A204.1 (cell line): ENCODE measurements at regions not wholly inside any gene's neighbourhood (a gene's known extent, or its start where the extent isn't known, plus 50 kb on each side); places are given as distances from the start of the nearest gene placed in this dataset.
"Not testable (repeated sequence)": the region's sequence is repeated elsewhere in the genome, so short reads cannot be mapped to it uniquely, and the experiment has no call there.

Source experiments
- FAIRE-seq: peaks from 2 replicates; lab custom pipeline; 2012; peaks lifted over from hg19 to GRCh38; lab: Jason Lieb, UNC

DNA sequence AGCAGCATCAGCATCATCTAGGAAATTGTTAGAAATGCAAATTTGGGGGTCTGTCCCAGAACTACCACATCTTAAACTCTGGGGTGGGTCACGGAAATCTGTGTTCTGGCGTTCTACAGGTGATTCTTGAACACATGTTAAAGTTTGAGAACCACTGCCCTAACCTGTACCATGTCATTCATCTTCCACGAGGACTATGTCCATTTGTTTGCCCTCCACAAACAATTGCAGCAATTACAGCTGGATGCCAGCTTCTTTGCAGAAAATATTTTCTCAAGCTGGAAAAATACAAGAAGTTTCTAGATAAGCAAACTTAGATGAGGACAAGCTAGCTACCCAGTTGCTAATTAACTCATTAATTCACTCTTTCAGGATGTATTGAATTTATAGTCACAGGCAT is 54.1 kb downstream of the MAFB start:
- FAIRE-seq = no peak

DNA sequence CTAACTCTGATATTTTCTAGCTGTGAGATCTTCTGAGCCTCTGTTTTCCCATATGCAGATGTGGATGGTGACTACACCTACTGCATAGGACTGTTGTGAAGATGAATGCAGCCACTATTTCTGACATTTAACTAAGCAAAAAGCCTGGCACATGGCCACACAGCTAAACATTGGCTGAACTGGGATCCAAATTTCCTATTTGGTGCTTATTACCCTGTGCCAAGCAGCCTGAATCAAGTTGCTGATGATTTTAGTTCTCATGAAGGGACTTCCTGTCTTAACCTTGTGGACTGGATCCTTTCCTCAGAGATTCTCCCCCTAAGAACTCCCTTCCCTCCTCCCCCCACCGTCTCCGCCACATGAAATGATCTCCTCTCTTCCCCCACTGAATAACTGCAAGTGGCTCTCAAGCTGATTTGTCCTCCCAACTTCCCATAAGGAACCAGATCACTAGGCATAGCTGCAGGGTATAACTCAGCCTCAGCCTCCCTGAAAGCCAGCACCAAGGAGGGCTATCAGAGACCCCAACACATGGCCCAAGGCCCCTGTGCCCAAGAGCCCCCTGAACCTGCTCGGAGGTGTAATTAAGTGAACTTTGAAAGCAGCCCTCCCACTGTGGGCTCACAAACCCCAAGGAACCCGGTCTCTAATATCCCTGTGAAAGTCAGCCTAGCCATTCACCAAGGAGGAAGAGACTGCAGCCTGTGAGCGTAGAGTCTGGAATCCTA is 55.7 kb downstream of the MAFB start:
- no peak for FAIRE-seq

DNA sequence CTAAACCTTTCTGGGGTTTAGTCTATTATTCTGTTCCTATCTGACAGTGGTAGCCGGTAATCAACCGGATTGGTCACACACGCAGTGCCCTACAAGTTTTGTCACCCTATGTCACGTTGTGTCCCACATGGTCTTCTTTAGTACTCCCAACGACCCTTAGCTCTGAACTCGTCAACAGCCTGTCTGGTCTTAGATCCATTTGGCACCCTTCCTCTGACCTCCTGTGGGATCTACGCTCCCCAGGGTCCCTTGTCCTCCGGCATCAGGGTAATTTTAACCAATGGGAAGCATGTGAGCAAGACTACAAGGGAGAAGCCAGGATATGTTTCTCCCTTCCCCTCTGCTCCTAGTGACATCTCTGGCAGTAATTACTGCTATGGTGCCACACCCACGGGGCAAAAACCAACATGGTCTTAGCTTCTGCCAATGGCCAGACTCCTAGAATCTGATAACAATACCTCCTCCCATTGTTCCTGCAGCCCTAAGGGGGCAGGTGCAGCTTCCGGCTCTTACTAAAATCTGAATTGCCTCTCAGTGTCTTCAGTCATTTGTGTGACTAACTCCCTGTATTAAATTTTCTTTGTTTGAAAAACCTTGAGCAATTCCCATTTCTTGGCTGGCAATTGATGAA is 56.6 kb downstream of the MAFB start:
- no peak for FAIRE-seq

DNA sequence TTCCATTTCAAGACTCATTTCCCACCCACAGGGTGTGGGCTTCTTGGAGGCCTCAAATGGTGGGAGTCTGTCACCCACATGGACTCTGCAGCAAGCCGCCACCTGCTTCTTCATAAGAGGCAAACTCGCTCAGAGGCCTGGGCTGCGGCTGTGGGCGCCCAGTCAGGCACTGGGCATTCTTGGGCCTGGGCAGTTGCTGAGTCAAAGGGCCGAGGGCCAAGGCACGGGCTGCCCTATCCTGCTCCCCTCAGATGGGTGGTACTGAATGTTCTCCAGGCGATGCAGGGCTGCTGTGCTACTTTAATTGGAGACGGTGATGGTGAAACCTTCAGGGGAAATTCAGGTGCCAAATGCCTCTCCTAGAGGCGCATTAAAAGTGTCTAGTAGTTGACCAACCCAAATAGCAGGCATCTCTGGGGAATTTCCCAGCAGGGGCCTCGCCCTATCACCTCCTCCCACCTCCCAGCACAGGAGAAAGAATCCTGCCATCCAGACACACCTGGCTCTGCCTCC is 57.9 kb downstream of the MAFB start:
- no peak for FAIRE-seq

DNA sequence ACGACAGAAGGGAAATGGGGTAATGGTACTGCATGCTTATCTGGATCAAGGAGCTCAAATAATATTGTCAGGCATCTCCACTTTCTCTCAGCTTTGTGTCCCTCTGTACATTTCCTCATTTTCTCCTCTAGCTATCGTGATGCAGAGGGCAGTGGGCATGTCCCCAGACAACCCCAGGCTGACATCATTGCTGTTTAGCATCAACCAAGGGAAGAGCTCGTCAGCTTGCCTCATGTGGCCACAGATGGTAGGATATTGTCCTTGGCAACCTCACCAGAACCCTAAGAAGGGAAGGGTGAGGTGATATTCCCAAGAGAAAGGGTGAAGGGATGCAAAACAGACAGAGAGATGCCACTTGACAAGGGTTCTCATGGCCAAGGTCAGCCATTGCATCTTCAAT is 58.3 kb downstream of the MAFB start:
- no peak for FAIRE-seq

DNA sequence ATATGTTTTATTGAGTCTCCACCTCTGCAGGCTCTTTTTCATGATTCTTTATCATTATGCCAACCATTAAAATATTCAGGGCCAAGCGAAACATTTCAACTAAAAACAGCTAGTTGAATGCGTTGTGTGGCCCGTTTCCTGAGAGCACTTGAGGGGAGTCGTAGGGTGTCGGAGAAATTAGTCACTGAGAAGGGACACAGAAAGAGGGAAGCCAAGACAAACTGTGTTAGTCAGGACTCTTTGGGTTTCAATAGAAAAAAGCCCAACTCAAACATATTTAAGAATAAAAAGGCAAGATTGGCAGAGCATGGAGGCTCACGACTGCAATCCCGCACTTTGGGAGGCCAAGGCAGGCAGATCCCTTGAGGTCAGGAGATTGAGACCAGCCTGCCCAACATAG is 58.9 kb downstream of the MAFB start:
- no peak for FAIRE-seq

DNA sequence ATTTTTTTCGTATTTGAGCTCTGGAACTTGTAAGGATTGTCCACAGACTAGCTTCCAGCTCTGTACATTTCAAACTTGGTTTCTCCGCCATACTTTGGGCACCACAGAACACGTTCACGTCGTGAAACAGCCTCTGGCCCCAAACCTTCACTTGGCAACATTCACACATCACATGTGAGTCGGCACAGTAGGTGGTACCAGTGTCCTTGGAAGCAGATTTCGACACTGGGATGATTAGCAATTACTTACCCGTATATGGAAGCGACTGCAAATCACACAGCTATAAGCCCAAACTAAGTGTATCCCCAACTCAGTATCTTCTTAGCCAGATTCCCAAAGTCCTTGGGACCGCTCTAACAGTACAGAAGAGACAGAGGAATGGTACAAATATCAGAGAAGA is 60.2 kb downstream of the MAFB start:
- no peak for FAIRE-seq

DNA sequence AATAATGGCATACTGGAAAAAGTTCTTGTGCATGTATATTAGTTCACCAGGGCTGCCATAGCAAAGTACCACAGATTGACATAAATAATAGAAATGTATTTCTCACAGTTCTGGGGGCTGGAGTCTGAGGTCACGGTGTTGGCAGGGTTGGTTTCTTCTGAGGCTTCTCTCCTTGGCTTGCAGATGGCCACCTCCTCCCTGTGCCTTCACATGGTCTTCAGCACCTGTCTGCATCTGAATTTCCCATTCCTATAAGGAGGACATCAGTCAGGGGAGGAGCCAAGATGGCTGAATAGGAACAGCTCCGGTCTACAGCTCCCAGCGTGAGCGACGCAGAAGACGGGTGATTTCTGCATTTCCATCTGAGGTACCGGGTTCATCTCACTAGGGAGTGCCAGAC is 70.0 kb downstream of the MAFB start:
- FAIRE-seq = not testable (repeated sequence)

DNA sequence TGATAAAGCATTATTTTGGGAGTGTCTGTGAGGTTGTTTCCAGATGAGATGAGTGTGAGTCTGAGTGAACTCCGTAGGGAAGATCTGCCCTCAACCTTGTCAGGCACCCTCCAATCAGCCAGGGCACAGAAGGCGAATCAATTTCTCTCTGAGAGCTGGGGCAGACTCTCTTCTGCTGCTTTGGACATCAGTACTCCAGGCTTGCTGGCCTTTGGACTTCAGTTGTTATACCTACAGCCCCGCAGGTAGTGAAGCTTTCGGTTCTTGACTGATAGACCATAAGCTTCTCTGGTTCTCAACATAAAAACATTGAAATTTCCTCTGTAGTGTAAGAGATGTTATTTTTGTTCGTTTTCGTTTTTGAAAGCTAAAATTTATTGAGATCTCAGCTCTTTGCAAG is 71.4 kb downstream of the MAFB start:
- FAIRE-seq = no peak

DNA sequence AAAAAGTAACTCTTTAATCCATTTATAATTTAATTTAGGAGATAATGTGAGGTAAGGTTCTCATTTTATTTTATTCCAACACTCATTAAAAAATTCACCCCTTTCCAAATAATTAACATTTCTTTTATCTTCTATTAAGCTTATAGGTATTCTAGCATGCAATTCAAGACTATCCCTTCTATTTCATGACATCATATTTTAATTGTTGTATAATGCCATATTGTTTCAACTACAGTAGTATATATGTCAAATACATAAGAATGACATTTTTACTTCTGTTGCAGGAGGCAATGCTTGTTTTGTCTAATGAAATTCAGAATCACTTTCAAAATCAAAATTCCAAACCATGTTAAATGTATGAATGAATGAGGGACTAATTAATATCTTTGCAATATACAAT is 76.2 kb downstream of the MAFB start:
- FAIRE-seq = no peak

DNA sequence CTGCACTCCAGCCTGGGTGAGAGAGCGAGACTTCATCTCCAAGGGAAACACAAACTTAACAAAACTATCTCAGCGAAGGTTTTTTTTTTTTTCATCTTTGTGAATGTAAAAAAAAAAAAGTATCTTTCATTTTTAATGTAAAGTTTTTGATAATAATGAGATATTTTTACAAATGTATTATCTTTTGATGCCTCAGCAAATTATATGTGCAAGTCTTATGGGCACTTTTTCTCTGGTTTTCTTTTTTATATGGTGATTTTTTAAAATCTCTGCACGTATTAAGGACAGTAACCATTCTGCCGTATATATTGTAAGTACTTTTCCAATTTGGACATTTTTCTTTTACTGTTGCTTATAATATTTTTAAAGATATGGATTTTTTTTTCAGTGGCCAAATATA is 76.8 kb downstream of the MAFB start:
- no peak for FAIRE-seq

DNA sequence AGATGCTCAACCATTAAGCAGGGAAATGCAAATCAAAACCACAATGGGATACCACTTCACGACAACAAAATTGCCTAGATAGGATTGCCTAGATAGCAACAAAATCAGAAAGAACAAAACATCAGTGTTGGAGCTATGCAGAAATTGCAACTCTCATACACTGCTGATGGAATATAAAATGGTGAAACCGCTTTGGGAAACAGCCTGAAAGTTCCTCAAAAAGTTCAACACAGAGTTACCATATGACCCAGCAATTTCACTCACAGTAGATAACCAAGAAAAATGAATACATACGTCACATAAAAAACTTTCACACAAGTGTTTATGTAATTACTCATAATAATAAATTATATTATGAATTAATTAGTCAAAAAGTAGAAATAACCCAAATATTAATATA is 78.3 kb downstream of the MAFB start:
- FAIRE-seq = no peak

DNA sequence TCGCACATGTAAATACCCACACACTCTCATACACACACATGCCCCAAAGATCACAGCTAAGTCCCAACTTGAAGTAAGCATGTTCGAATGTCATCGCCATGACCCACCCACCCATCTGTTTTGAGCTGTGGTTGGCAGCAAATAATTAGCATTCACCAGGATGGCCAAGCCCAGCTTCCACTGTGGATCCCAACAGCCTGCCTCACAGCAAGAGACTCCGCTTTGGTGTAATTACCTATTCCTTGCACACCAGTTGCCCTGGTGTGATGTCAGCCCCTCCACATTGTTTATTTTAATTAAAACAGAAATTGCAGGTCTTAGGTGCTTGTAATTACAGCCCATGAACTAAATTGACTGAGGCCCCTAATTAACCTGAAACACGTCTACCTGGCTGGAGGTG is 81.1 kb downstream of the MAFB start:
- no peak for FAIRE-seq

DNA sequence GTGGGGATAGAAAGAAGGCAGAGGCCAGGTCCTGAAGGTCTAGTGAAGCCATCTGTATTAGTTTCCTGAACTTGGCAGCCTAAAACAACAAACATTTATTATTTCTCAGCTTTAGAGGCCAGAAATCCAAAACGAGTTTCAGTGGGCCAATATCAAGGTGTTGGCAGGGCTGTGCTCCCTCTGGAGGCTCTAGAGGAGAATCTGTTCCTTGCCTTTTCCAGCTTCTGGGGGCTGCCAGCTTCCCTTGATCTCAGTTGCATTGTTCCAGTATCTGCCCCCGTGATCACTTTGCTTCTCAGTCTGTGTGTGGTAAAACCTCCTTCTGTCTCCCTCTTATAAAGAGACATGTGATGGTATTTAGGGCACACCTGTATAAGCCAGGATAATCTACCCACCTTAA is 82.4 kb downstream of the MAFB start:
- FAIRE-seq = no peak

DNA sequence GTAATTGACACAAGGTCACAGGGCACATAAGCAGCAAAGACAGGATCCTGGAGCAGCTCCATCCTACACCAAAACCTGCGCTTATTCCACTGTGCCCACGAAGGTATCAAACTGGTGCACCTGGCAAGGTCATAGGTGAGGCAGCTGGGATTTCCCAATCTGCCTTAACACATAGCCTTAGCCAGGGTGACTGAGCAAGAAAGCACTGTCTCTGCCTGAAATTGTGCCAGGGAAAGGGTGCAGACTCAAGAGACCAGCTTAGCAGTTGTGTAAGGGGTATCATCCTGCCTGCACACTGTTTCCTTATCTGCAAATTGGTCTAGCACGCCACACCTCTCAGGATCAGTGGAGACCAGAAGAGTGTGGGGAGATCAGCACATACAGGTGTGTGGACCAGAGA is 82.8 kb downstream of the MAFB start:
- no peak for FAIRE-seq

DNA sequence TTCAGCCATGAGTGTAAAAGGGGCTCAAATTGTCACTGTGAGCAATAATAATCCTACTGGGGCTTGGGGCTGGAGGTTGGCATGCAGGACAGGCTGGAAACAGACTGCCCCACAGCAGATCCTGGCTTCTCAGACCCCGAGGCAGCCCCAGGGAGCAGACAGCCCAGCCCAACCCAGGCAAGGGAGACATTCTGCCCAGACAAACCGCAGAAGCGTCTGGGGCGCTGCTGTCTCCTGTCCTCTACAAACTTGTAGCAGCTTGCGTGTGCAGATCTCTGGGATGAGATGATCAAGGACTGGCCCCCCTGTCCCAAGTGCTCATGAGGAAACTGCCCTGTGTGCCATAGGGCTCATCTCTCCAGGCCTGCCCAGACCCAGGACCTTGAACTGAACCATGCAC is 84.6 kb downstream of the MAFB start:
- FAIRE-seq = no peak

DNA sequence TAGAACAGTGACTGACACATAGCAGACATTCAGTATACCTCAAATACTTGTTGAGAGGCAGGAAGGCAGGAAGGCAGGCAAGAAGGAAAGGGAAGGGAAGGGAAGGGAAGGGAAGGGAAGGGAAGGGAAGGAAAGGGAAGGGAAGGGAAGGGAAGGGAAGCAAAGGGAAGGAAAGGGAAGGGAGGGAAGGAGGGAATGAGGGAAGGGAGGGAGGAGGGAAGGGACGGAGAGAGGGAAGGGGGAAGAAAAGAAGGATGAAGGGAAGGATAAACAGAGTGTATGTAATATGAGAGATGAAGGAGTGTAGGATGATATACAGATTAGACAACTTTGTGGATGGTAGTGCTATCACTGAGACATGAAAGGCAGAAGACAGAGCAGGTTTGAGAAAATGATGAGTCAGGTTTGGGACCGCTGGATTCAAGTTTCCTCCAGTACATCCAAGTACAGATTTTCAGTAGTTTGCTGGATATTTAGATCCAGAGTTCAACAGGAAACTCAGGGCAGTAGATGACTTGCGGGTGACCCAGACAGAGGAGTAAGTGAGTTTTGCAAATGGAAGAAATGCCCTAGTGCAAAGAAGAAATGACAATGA is 85.9 kb downstream of the MAFB start:
- no peak for FAIRE-seq

DNA sequence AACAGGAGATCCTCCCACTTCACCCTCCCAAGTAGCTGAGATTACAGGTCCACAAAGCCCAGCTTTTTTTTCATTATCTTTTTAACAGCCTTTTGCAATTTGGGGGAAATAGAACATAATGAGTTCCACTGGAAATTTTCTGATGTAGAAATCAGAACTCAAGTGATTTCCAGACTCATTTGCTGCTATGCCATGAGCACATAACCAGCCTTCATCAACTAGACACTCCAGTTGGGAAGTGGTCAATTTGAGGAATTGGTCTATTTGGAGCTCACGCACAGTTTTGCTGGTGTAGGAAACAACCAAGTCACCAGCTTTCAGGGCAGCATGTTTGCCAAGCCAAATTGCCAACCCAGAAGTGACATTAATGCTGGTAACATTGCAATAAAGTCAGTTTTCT is 86.7 kb downstream of the MAFB start:
- FAIRE-seq = no peak

DNA sequence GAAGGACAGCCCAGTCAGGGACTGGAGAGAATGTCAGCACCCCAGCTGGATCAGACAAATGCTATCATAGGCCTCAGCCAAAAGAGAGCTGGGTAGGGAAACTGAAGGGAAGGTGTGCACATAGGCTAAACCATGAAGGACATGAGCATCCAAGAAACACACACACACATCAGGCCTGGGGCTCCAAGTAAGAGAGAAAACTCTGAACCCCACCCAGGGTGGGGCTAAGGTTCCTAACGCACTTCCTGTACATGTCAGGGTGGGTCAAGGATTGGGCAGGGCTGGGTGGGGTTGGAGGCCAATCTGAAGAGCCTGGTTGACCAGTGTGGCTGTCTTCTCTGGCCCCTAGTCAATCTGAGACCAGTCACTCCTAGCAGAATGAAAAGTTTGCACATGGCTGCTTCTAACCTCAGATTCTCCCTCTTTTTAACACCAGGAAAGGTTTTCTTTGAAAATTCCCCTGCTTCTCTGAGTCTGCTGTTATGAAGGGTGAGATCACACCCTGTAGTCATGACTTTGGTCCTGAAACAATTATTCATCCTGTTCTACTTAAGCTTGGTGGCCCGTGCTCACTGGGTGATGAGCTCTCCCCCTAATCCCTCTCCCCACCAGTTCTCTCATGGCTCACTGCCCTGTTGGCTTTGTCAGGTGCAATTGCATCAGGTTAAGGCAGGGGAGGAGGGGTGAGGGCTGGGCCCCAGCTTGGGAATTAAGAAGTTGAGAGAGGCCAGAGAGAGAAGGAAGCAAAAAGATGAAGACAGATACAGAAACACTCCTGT is 88.4 kb downstream of the MAFB start:
- no peak for FAIRE-seq

DNA sequence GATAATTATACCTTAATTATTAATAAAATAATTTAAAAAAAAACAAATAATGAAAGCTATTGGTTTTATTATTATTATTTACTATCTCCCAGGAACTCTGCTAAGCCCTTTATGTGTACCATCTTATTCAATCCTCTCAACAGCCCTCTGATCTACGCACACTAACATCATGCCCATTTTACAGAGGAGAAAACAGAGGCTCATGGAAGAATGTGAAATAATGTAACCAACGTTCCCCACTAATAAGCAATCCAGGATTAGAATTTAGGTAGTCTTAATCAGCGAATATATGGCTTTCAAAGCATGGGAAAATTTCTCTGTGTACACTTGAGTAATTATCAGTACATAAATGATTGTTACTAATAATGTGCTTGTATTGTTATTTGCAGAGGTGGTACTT is 89.0 kb downstream of the MAFB start:
- FAIRE-seq = no peak

DNA sequence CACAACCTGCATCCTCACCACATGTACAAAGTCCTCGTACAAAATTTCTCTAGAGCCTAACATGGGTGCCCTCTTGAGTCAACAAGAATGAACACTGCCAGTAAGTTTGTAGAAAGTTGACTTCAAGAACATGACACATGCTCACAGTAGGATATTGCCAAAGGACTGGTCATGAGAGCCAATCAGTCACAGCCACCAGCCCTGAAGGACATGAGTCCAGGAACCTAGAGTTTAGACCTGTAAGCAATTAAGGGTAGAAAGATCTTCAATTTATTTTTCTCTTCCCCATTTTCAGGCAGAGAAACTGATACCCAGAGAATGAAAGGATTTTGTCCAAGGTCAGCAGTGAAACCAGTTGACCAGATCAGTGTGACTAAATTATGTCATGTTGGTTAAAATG is 96.1 kb downstream of the MAFB start:
- no peak for FAIRE-seq

DNA sequence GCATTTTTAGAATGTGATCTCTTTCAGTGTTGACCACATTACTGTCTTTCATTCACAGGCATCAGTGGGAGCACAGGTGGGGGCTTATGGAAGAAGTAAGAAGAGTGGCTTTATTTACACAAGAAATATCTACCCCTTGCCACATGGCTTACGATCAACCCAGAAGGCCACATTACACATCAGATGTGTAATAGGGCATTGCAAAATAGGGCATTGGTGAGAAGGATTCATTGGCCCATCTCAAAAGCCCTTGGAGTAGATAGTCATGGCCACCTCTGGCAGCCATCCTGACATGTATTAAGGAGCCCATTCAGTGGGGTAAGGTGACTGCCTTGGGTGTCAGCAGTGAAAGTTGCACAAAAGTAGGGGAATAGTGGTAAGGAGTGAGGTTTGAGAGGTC is 97.5 kb downstream of the MAFB start:
- no peak for FAIRE-seq

DNA sequence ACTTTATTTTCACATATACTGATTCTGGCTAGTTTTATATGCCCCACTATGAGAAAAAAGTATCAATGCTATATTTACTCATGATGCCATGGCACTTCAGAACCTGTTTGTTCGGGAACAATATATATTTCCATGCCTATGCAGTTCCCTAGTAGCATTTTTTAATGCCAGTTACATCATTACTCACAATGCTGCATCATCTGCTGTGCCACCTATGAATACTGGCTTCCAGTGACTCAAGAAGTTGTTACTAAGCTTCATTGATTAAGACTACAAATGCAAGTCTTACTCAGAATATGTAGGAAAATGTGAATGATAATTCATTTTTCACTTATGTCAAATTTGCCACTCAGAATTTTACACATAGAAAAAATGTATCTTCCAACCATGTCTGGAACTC is 97.9 kb downstream of the MAFB start:
- FAIRE-seq = no peak
